NOMO-1 (cell line): ENCODE measurements at regions not wholly inside any gene's neighbourhood (a gene's known extent, or its start where the extent isn't known, plus 50 kb on each side); places are given as distances from the start of the nearest gene placed in this dataset.

Experiments
- DNase-seq, 2 experiments: peaks; one replicate each; lab custom pipeline; 2025; ENCODE audit not compliant: unreplicated experiment in 2 of 2; lab: John Stamatoyannopoulos, UW

DNA sequence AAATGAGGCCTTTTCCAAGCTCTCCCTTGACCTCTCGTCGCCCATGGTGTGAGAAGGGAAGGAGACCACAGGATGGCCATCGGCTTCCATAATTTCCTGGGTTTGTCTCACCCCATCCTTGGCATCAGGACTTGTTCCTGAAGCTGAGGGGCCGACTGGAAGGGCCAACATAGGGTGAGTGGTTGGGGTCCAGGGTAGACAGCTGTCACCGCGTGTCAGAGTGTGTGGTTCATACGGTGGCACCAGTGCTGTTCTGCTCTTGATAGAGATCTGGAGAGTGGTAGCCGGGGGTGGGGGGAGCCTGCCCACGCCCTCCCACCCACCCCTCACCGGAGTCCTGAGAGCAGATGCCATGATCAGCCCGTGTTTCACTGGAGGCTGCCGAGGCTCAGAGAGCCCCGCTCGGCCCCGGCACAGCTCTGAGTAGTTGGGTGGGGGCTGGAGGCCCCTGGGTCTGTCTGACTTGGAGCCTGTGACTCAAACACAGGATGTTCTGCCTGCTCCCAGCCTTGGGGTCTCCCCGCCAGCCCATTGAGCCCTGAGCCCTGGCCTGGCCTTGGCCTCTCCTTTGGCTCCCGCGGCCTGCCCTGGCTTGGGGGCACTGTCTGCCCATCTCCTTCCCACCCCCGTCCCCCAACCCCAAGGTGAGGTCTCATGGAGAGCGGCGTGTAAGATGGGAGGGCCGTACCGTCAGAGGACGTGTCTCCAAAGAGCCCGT, 53.1 kb upstream of the IER5L start:
- DNase-seq: no peak

GRCh38 chr9:129230302-129230701, 52.2 kb upstream of the IER5L start:
- no peak for DNase-seq
